GM23248 (cell line): ENCODE measurements at regions not wholly inside any gene's neighbourhood (a gene's known extent, or its start where the extent isn't known, plus 50 kb on each side); places are given as distances from the start of the nearest gene placed in this dataset.

Experiments
- DNase-seq: peaks from one replicate; pipeline ENCODE4 v3.0.0-alpha.2; 2015
- H2AFZ ChIP-seq: fragments of 200-600 bp; sonication (generic); 2 replicates; pipeline ENCODE4 v1.6.1; 2016; ENCODE audit warnings: antibody characterized with exemption
- H3F3A ChIP-seq: fragments of 200-600 bp; sonication (generic); 2 replicates; pipeline ENCODE4 v1.6.1; 2016; ENCODE audit warnings: mild to moderate bottlenecking, antibody characterized with exemption, mixed run types; ENCODE audit not compliant: insufficient read depth
- H3K27ac ChIP-seq: fragments of 200-600 bp; sonication (generic); 2 replicates; pipeline ENCODE4 v1.5.1; 2016; ENCODE audit warnings: mild to moderate bottlenecking
- H3K27me3 ChIP-seq: fragments of 200-600 bp; sonication (generic); replicated peaks from 2 replicates; pipeline ENCODE4 v1.6.1; 2016; ENCODE audit warnings: mild to moderate bottlenecking; ENCODE audit not compliant: insufficient read depth
- H3K36me3 ChIP-seq: fragments of 200-600 bp; sonication (generic); 2 replicates; pipeline ENCODE4 v1.6.1; 2016; ENCODE audit warnings: low read depth, mild to moderate bottlenecking
- H3K4me1 ChIP-seq: fragments of 200-600 bp; sonication (generic); 2 replicates; pipeline ENCODE4 v1.6.1; 2016; ENCODE audit warnings: mild to moderate bottlenecking; ENCODE audit not compliant: insufficient read depth
- H3K4me2 ChIP-seq: fragments of 200-600 bp; sonication (generic); one replicate; pipeline ENCODE4 v1.6.1; 2016; ENCODE audit warnings: mild to moderate bottlenecking; ENCODE audit not compliant: unreplicated experiment
- H3K4me3 ChIP-seq: fragments of 200-600 bp; sonication (generic); 2 replicates; pipeline ENCODE4 v1.5.1; 2016; ENCODE audit warnings: mild to moderate bottlenecking
- H3K79me2 ChIP-seq: fragments of 200-600 bp; sonication (generic); 2 replicates; pipeline ENCODE4 v1.6.1; 2016; ENCODE audit warnings: mild to moderate bottlenecking; ENCODE audit not compliant: insufficient read depth
- H3K9ac ChIP-seq: fragments of 200-600 bp; sonication (generic); 2 replicates; pipeline ENCODE4 v1.6.1; 2016; ENCODE audit warnings: mild to moderate bottlenecking
- H3K9me2 ChIP-seq: fragments of 200-600 bp; sonication (generic); 2 replicates; pipeline ENCODE4 v1.6.1; 2016; ENCODE audit warnings: mixed run types, mild to moderate bottlenecking, moderate library complexity; ENCODE audit not compliant: insufficient read depth
- H3K9me3 ChIP-seq: fragments of 200-600 bp; sonication (generic); one replicate; pipeline ENCODE4 v1.6.1; 2017; ENCODE audit warnings: low read depth
- H4K20me1 ChIP-seq: fragments of 200-600 bp; sonication (generic); 2 replicates; pipeline ENCODE4 v1.6.0; 2016; ENCODE audit not compliant: insufficient read depth
- EZH2 ChIP-seq: fragments of 200-600 bp; sonication (generic); IDR thresholded peaks from 2 replicates; pipeline ENCODE4 v1.6.1; 2018; ENCODE audit warnings: antibody characterized with exemption, mild to moderate bottlenecking; ENCODE audit not compliant: insufficient read depth, poor library complexity, severe bottlenecking
- EZH2phosphoT487 ChIP-seq: fragments of 200-600 bp; sonication (generic); IDR thresholded peaks from 2 replicates; pipeline ENCODE4 v1.6.1; 2018; ENCODE audit warnings: antibody characterized with exemption, moderate library complexity, mild to moderate bottlenecking, low read depth; ENCODE audit not compliant: insufficient read depth
- WGBS, 2 experiments: methylation state at CpG; one replicate each; pipeline ENCODE4 v1.1.6; 2015 to 2017; ENCODE audit warnings: low lambda C conversion rate in 2 of 2, low coverage in 1 of 2; ENCODE audit errors: missing lambda C conversion rate in 2 of 2; 5-methylcytosine and 5-hydroxymethylcytosine counted together
- in situ Hi-C: fragments of 300-500 bp; cut with MboI; formaldehyde crosslinking; loops from 2 replicates; pipeline ENCODE4 v1.15.0; 2020

DNA sequence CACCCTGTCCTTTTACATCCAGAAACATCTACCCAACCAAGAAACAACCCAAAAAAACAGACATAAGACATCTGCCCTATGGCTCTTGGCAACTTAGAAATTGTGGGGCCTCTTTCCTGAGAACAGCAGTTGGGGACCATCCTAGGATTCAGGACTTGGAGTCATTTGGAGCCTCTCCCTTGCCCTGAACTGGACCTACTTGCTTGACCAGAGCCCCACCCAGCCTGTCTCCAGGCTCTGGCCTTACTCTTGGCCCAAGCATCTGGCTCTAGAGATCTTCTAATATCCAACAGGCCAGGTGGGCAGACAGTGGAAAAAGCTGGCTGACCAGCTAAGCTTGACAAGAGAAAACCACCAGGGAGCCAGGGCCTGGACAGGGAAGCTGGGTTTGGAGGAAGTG lies 99.1 kb upstream of the C2CD4B start:
- DNase-seq: no peak
- H2AFZ ChIP-seq: no peak overlapping the region
- no peaks in the 10 kb centered on the region for H3K9me3 ChIP-seq
- no peaks in the 10 kb centered on the region for H3K27me3 ChIP-seq
- no peak overlapping the region for H3K4me3 ChIP-seq
- H3F3A ChIP-seq: no peaks in the 10 kb centered on the region
- H3K27ac ChIP-seq: no peak overlapping the region
- no peaks in the 10 kb centered on the region for H4K20me1 ChIP-seq
- no peaks in the 10 kb centered on the region for H3K79me2 ChIP-seq
- in situ Hi-C loops: no loop called here
- H3K36me3 ChIP-seq: no peaks in the 10 kb centered on the region
- no peak for TF ChIP-seq EZH2phosphoT487
- TF ChIP-seq EZH2: no peak
- H3K4me1 ChIP-seq: no peaks in the 10 kb centered on the region
- no peak overlapping the region for H3K9ac ChIP-seq
- no peak overlapping the region for H3K4me2 ChIP-seq
- no peaks in the 10 kb centered on the region for H3K9me2 ChIP-seq

DNA sequence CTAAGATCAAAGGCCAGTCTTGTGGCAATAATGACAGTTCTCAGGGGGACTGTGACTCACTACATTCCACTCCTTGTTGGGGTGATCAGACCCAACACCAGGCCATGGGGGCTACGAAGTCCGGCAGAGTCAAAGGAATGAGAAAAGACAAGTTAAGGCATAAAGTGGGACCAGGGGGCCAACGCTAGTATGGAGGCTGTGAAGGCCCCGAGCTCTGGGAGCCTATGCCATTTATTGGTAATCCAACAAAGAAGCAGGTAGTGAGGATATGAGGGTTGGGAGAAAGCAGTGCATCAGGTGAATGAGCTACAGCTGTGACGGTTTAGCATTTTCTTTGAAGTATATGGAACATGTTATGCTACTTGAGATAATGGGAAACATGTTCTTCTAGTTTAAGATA lies 104.4 kb upstream of the C2CD4B start:
- DNase-seq: peak; percentile 22
- no peak overlapping the region for H3K4me2 ChIP-seq
- H4K20me1 ChIP-seq: no peaks in the 10 kb centered on the region
- no peaks in the 10 kb centered on the region for H3K9me3 ChIP-seq
- no peak overlapping the region for H2AFZ ChIP-seq
- H3K9ac ChIP-seq: no peak overlapping the region
- 64 to 67% methylated on average over 5 of the region's 5 CpGs for WGBS, 2 experiments
- no peaks in the 10 kb centered on the region for H3K9me2 ChIP-seq
- in situ Hi-C loops: no loop called here
- no peak overlapping the region for H3K4me3 ChIP-seq
- H3K27me3 ChIP-seq: no peaks in the 10 kb centered on the region
- no peaks in the 10 kb centered on the region for H3F3A ChIP-seq
- H3K36me3 ChIP-seq: no peaks in the 10 kb centered on the region
- H3K4me1 ChIP-seq: no peaks in the 10 kb centered on the region
- H3K79me2 ChIP-seq: no peaks in the 10 kb centered on the region
- no peak for TF ChIP-seq EZH2
- TF ChIP-seq EZH2phosphoT487: no peak
- no peak overlapping the region for H3K27ac ChIP-seq

DNA sequence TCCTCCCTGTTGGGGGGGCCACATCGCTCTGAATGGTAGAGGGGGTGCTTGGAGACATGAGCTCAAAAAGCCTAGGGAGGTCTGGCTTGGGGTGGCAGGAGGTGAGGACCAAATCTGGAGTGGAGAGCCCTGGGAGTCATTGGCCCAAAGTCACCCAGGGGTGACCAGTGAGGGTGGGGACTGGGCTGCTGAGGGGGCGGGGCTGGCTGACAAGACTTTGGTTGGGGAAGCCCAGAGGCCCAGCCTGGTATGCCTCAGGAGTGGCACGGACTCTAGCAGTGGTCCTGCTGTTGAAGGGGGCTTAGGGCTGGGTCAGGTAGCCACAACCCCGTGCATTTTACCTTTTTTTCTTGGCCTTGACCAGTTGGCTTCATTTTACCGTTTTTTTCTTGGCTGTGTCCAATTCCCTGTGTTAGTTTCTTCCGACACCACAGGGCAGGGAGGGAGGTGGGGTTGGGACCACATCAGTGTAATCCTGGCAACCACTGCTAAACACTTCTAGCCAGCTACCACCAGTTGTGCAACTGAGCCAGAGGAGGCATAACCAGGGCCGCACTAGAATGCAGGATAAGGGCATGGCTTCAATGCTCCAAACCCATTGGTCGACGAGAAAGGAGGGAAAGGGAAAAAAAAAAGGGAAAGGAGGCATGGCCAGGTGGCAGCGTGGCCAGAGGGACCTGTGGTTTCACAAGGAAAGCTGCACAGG lies 105.3 kb upstream of the C2CD4B start:
- H3K27ac ChIP-seq: no peak overlapping the region
- no peak overlapping the region for H2AFZ ChIP-seq
- 37 to 43% methylated on average over 9 to 10 of the region's 10 CpGs for WGBS, 2 experiments

DNA sequence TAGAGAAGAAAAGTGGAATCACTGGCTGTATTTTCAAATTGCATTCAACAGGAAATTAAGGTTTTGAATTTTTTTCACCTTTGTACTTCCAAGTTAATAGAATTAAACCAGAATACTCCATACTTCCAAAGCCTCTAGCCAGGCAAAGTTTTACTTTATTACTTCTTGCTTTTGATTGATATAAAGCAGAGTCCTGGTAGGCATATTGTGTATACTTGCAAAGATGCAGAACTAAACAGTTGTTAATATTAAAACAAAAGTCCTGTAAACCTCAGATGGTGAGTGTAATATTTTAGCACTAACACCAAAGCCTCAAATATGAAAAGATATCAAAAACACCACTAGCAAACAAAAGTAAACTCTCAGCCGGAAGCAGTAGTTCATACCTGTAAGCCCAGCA lies 107.2 kb upstream of the C2CD4B start:
- no peaks in the 10 kb centered on the region; the same call in 1 of the 2 replicates for H3K27me3 ChIP-seq
- H3K79me2 ChIP-seq: no peaks in the 10 kb centered on the region
- in situ Hi-C loops: no loop called here

More for the DNA sequence above, 105.3 kb upstream of the C2CD4B start:
- no peak for TF ChIP-seq EZH2
- TF ChIP-seq EZH2phosphoT487: no peak
- no peak overlapping the region for H3K9ac ChIP-seq
- no peaks in the 10 kb centered on the region for H3K9me3 ChIP-seq
- H4K20me1 ChIP-seq: no peaks in the 10 kb centered on the region
- no peaks in the 10 kb centered on the region for H3K79me2 ChIP-seq
- H3F3A ChIP-seq: no peaks in the 10 kb centered on the region
- H3K4me3 ChIP-seq: no peak overlapping the region
- in situ Hi-C loops: no loop called here
- no peaks in the 10 kb centered on the region for H3K9me2 ChIP-seq
- H3K4me2 ChIP-seq: no peak overlapping the region
- H3K36me3 ChIP-seq: no peaks in the 10 kb centered on the region
- DNase-seq: no peak
- no peaks in the 10 kb centered on the region for H3K4me1 ChIP-seq
- no peaks in the 10 kb centered on the region; the same call in 1 of the 2 replicates for H3K27me3 ChIP-seq

DNA sequence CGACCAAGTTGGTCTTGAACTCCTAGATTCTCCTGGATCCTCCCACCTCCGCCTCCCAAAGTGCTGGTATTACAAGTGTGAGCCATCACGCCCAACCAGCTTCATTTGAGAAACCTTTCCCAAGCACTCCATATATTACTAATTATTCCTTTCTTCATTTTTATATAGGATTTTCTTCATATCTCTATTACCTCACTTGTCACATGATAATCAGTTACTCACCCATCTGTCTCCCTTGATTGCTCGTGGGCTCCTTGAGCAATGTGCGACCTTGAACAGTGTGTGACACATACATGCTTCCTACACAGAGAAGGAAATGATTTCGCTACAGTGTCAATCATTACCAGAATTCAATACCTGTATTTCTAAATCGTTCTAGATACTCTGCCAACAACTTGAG lies 110.7 kb upstream of the C2CD4B start:
- H3K79me2 ChIP-seq: no peaks in the 10 kb centered on the region
- no peak overlapping the region for H3K27ac ChIP-seq
- no peak overlapping the region for H3K9ac ChIP-seq
- peaks cover 27% of the 10 kb centered on the region for H3K27me3 ChIP-seq
- H3K9me3 ChIP-seq: no peaks in the 10 kb centered on the region
- no peaks in the 10 kb centered on the region for H3K36me3 ChIP-seq
- H3K4me3 ChIP-seq: no peak overlapping the region
- DNase-seq: no peak
- TF ChIP-seq EZH2phosphoT487: no peak
- TF ChIP-seq EZH2: no peak
- 0 out of 2 replicates have a peak, but pooled peaks cover 3% of the 10 kb centered on the region for H3K9me2 ChIP-seq
- no peak overlapping the region for H3K4me2 ChIP-seq
- no peaks in the 10 kb centered on the region for H3F3A ChIP-seq
- 55 to 59% methylated on average over 7 of the region's 7 CpGs for WGBS, 2 experiments
- no peaks in the 10 kb centered on the region for H3K4me1 ChIP-seq
- in situ Hi-C loops: no loop called here
- H4K20me1 ChIP-seq: no peaks in the 10 kb centered on the region
- no peak overlapping the region for H2AFZ ChIP-seq

More for the DNA sequence above, 107.2 kb upstream of the C2CD4B start:
- TF ChIP-seq EZH2phosphoT487: no peak
- H3K36me3 ChIP-seq: no peaks in the 10 kb centered on the region
- H3K9ac ChIP-seq: no peak overlapping the region
- H4K20me1 ChIP-seq: no peaks in the 10 kb centered on the region
- no peak overlapping the region for H3K4me3 ChIP-seq
- no peaks in the 10 kb centered on the region for H3K9me3 ChIP-seq
- no peak for DNase-seq
- no peak overlapping the region for H2AFZ ChIP-seq
- H3F3A ChIP-seq: no peaks in the 10 kb centered on the region
- no peak overlapping the region for H3K27ac ChIP-seq
- WGBS, 2 experiments: 68 to 72% methylated on average over 1 of the region's 1 CpG
- H3K4me1 ChIP-seq: no peaks in the 10 kb centered on the region
- no peak overlapping the region for H3K4me2 ChIP-seq
- 0 out of 2 replicates have a peak, but pooled peaks cover 3% of the 10 kb centered on the region for H3K9me2 ChIP-seq
